OCI-LY1 (cell line): ENCODE measurements at regions not wholly inside any gene's neighbourhood (a gene's known extent, or its start where the extent isn't known, plus 50 kb on each side); places are given as distances from the start of the nearest gene placed in this dataset.

ENCODE experiments used
- H2AFZ ChIP-seq: fragments of 200-600 bp; sonication (generic), shearing (Covaris generic); 2 replicates; pipeline ENCODE4 v1.6.0; 2014; ENCODE audit warnings: antibody characterized with exemption, mild to moderate bottlenecking, low read length
- H3F3A ChIP-seq: fragments of 200-600 bp; sonication (generic), shearing (Covaris generic); 2 replicates; pipeline ENCODE4 v1.6.0; 2014; ENCODE audit warnings: mild to moderate bottlenecking, antibody characterized with exemption, low read length, moderate library complexity; ENCODE audit not compliant: insufficient read depth
- H3K27ac ChIP-seq: fragments of 200-600 bp; sonication (generic); 2 replicates; pipeline ENCODE4 v1.5.1; 2014; ENCODE audit warnings: low read length, mixed run types, mild to moderate bottlenecking, low read depth; ENCODE audit not compliant: poor library complexity, severe bottlenecking
- H3K27me3 ChIP-seq: fragments of 200-600 bp; sonication (generic); 2 replicates; pipeline ENCODE4 v1.6.0; 2014; ENCODE audit warnings: antibody characterized with exemption, mild to moderate bottlenecking, low read length, moderate library complexity; ENCODE audit not compliant: insufficient read depth
- H3K36me3 ChIP-seq: fragments of 200-600 bp; sonication (generic); 2 replicates; pipeline ENCODE4 v1.6.1; 2014; ENCODE audit warnings: mild to moderate bottlenecking, antibody characterized with exemption, low read length, moderate library complexity, mixed read lengths; ENCODE audit not compliant: insufficient read depth
- H3K4me1 ChIP-seq: fragments of 200-600 bp; sonication (generic); 2 replicates; pipeline ENCODE4 v1.5.1; 2014; ENCODE audit warnings: mild to moderate bottlenecking, low read length, moderate library complexity; ENCODE audit not compliant: insufficient read depth, severe bottlenecking
- H3K4me2 ChIP-seq: fragments of 200-600 bp; sonication (generic), shearing (Covaris generic); 2 replicates; pipeline ENCODE4 v1.6.1; 2014; ENCODE audit warnings: low read length
- H3K4me3 ChIP-seq: fragments of 200-600 bp; sonication (generic); 2 replicates; pipeline ENCODE4 v1.5.1; 2014; ENCODE audit warnings: low read length, low read depth, mild to moderate bottlenecking, mixed read lengths; ENCODE audit not compliant: poor library complexity, severe bottlenecking
- H3K79me2 ChIP-seq: fragments of 200-600 bp; shearing (Covaris generic); 2 replicates; pipeline ENCODE4 v1.6.1; 2016; ENCODE audit warnings: mixed run types, low read length, mixed read lengths; ENCODE audit not compliant: insufficient read depth
- H3K9ac ChIP-seq: fragments of 200-600 bp; sonication (generic), shearing (Covaris generic); 2 replicates; pipeline ENCODE4 v1.6.1; 2014; ENCODE audit warnings: mild to moderate bottlenecking, low read length, mixed read lengths
- H3K9me2 ChIP-seq: fragments of 200-600 bp; sonication (generic), shearing (Covaris generic); 2 replicates; pipeline ENCODE4 v1.6.1; 2014; ENCODE audit warnings: low read depth, mild to moderate bottlenecking, low read length, mixed read lengths
- H3K9me3 ChIP-seq: fragments of 200-600 bp; shearing (Covaris generic); 2 replicates; pipeline ENCODE4 v1.6.1; 2014; ENCODE audit warnings: low read length, mixed read lengths
- H4K20me1 ChIP-seq: fragments of 200-600 bp; sonication (generic), shearing (Covaris generic); 2 replicates; pipeline ENCODE4 v1.6.0; 2016; ENCODE audit warnings: mild to moderate bottlenecking, low read length; ENCODE audit not compliant: insufficient read depth
- CTCF ChIP-seq: fragments of 200-600 bp; sonication (generic), shearing (Covaris generic); IDR thresholded peaks from 2 replicates; pipeline ENCODE4 v1.5.1; 2017; ENCODE audit warnings: mild to moderate bottlenecking, antibody characterized with exemption, low read length, moderate library complexity, mixed read lengths
- EZH2 ChIP-seq: fragments of 200-600 bp; sonication (generic), shearing (Covaris generic); IDR thresholded peaks from 2 replicates; pipeline ENCODE4 v1.8.0; 2017; ENCODE audit warnings: borderline replicate concordance, mixed run types, mild to moderate bottlenecking, antibody characterized with exemption, low read length, moderate library complexity, mixed read lengths

- Histone ChIP-seq H3F3A (no peaks in the 10 kb centered on the region), H3K36me3 (no peaks in the 10 kb centered on the region), H3K9me2 (no peaks in the 10 kb centered on the region), H3K9me3 (no peaks in the 10 kb centered on the region), H3K79me2 (no peaks in the 10 kb centered on the region), H3K27me3 (no peaks in the 10 kb centered on the region), H3K9ac (no peak overlapping the region), H3K27ac (no peak overlapping the region), H4K20me1 (no peaks in the 10 kb centered on the region), H2AFZ (no peak overlapping the region), H3K4me1 (peaks cover 15% of the 10 kb centered on the region), H3K4me3 (no peak overlapping the region), H3K4me2 (no peak overlapping the region)
- TF ChIP-seq EZH2 (no peak), CTCF (peak; percentile 32; the same call in 1 of the 2 replicates)
Observed at GRCh38 chr5:109467058-109467457, 57.3 kb upstream of the PJA2 start.
